Smooth muscle cell (in vitro differentiated cells): ENCODE measurements at regions not wholly inside any gene's neighbourhood (a gene's known extent, or its start where the extent isn't known, plus 50 kb on each side); places are given as distances from the start of the nearest gene placed in this dataset.

ENCODE experiments used
- DNase-seq: peaks from one replicate; lab custom pipeline; 2025; ENCODE audit not compliant: unreplicated experiment; lab: John Stamatoyannopoulos, UW
- H2AFZ ChIP-seq: fragments of 200-600 bp; sonication (generic); 2 replicates; pipeline ENCODE4 v1.6.0; 2016; ENCODE audit warnings: antibody characterized with exemption, low read depth, mild to moderate bottlenecking
- H3F3A ChIP-seq: fragments of 200-600 bp; sonication (generic); 2 replicates; pipeline ENCODE4 v1.6.0; 2017; ENCODE audit warnings: antibody characterized with exemption, low read depth
- H3K27ac ChIP-seq: fragments of 200-600 bp; sonication (generic); 2 replicates; pipeline ENCODE4 v1.5.1; 2016; ENCODE audit warnings: low read depth, mild to moderate bottlenecking
- H3K27me3 ChIP-seq: fragments of 200-600 bp; sonication (generic); 2 replicates; pipeline ENCODE4 v1.6.1; 2016; ENCODE audit warnings: low read depth, mild to moderate bottlenecking
- H3K36me3 ChIP-seq: fragments of 200-600 bp; sonication (generic); 2 replicates; pipeline ENCODE4 v1.5.1; 2016; ENCODE audit warnings: low read depth
- H3K4me1 ChIP-seq: fragments of 200-600 bp; sonication (generic); 2 replicates; pipeline ENCODE4 v1.5.1; 2016; ENCODE audit warnings: low read depth
- H3K4me2 ChIP-seq: fragments of 200-600 bp; sonication (generic); 2 replicates; pipeline ENCODE4 v1.6.0; 2016; ENCODE audit warnings: mild to moderate bottlenecking
- H3K4me3 ChIP-seq: fragments of 200-600 bp; sonication (generic); 2 replicates; pipeline ENCODE4 v1.5.1; 2016; ENCODE audit warnings: mild to moderate bottlenecking
- H3K79me2 ChIP-seq: fragments of 200-600 bp; sonication (generic); 2 replicates; pipeline ENCODE4 v1.6.0; 2016; ENCODE audit warnings: low read depth, mild to moderate bottlenecking
- H3K9ac ChIP-seq: fragments of 200-600 bp; sonication (generic); 2 replicates; pipeline ENCODE4 v1.6.0; 2016; ENCODE audit warnings: low read depth
- H3K9me3 ChIP-seq: fragments of 200-600 bp; sonication (generic); replicated peaks from 2 replicates; pipeline ENCODE4 v1.5.1; 2016; ENCODE audit warnings: low read depth
- H4K20me1 ChIP-seq: fragments of 200-600 bp; sonication (generic); 2 replicates; pipeline ENCODE4 v1.6.0; 2016; ENCODE audit warnings: low read depth
- CTCF ChIP-seq: fragments of 200-600 bp; sonication (generic); IDR thresholded peaks from 2 replicates; pipeline ENCODE4 v1.5.1; 2017; ENCODE audit warnings: borderline replicate concordance, mild to moderate bottlenecking, antibody characterized with exemption; ENCODE audit not compliant: insufficient read depth, poor library complexity, severe bottlenecking
- WGBS: methylation state at CpG from one replicate; pipeline ENCODE4 v1.1.7; 2016; ENCODE audit warnings: low lambda C conversion rate; 5-methylcytosine and 5-hydroxymethylcytosine counted together

GRCh38 chr16:62648256-62648655 lies 612.0 kb upstream of the CDH8 start:
- H3K36me3 ChIP-seq, result no peaks in the 10 kb centered on the region
- no peak overlapping the region for H3K4me2 ChIP-seq
- H3K9me3 ChIP-seq, result no peaks in the 10 kb centered on the region
- no peaks in the 10 kb centered on the region for H4K20me1 ChIP-seq
- DNase-seq, result no peak
- H2AFZ ChIP-seq, result no peak overlapping the region
- no peak for TF ChIP-seq CTCF
- H3K4me3 ChIP-seq, result no peak overlapping the region
- no peak overlapping the region for H3K9ac ChIP-seq
- 83% methylated on average over 2 of the region's 2 CpGs for WGBS
- no peaks in the 10 kb centered on the region for H3K27me3 ChIP-seq
- no peaks in the 10 kb centered on the region for H3F3A ChIP-seq
- no peak overlapping the region for H3K27ac ChIP-seq
- H3K4me1 ChIP-seq, result no peaks in the 10 kb centered on the region
- H3K79me2 ChIP-seq, result no peaks in the 10 kb centered on the region

DNA sequence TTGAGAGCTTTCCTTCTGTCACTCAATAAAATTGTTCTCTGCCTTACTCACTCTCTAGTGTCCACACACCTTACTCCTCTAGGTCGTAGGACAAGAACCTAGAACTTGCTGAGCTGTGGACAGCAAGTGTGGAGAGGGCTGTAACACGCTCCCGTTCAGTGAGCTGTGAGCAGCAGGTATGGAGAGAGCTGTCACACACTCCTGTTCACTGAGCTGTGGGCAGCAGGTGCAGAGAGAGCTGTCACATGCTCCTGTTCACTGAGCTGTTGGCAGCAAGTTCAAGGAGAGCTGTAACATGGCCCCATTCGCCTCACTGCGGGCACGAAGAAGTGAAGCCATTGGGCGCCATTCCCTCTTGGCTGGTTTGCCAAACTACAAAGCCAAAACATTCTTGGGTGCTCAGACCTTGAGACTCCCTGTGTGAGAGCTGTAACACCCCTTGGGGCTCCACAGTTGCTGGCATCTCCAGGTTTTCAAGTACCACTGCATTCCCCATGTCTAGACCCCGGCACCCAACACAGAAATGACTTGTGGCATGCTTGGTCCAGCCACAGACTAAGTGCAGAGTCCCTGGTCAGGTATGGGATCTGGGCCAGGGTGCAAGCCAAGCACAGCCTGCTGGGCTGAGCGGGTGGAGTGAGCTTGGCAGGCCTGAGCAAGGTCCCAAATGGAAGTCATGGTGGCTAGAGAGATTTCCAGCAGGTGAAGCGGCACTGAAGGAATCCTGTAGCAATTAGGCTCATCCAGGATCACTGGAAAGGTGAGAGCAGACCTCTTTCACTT lies 608.0 kb upstream of the CDH8 start:
- no peak for TF ChIP-seq CTCF
- Histone ChIP-seq H2AFZ (no peak overlapping the region), H4K20me1 (no peaks in the 10 kb centered on the region), H3K27ac (no peak overlapping the region), H3K4me2 (no peak overlapping the region), H3F3A (no peaks in the 10 kb centered on the region), H3K4me1 (no peaks in the 10 kb centered on the region), H3K9ac (no peak overlapping the region), H3K79me2 (no peaks in the 10 kb centered on the region), H3K27me3 (no peaks in the 10 kb centered on the region), H3K4me3 (no peak overlapping the region), H3K36me3 (no peaks in the 10 kb centered on the region), H3K9me3 (no peaks in the 10 kb centered on the region)
- WGBS, result 91% methylated on average over 10 of the region's 10 CpGs
- DNase-seq, result no peak

DNA sequence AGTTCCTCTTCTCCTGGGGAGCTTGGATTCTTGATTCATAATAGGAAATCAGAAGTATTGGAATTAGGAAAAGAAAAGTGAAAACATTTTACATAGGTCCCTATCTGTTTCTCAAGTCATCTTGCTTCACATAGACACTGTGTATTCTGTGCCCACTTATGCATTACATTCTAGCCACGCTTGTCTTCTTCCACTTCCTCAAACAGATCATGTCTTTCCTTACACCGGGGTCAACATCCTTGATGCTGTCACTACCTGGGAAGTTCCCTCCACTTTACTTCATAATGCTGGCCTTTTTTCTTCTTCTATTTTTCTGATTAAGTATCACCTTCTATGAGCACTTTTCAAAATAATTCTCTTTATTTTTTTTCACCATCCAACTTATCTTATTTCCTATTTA lies 606.4 kb upstream of the CDH8 start:
- no peak overlapping the region for H3K4me2 ChIP-seq
- H3F3A ChIP-seq, result no peaks in the 10 kb centered on the region
- no peaks in the 10 kb centered on the region for H3K79me2 ChIP-seq
- no peaks in the 10 kb centered on the region for H3K36me3 ChIP-seq
- no peak overlapping the region for H3K27ac ChIP-seq
- H3K4me1 ChIP-seq, result no peaks in the 10 kb centered on the region
- no peaks in the 10 kb centered on the region for H3K27me3 ChIP-seq
- H3K9ac ChIP-seq, result no peak overlapping the region
- no peaks in the 10 kb centered on the region for H3K9me3 ChIP-seq
- H2AFZ ChIP-seq, result no peak overlapping the region
- no peaks in the 10 kb centered on the region for H4K20me1 ChIP-seq
- 84% methylated on average over 2 of the region's 2 CpGs for WGBS
- TF ChIP-seq CTCF, result no peak
- H3K4me3 ChIP-seq, result no peak overlapping the region
- no peak for DNase-seq

DNA sequence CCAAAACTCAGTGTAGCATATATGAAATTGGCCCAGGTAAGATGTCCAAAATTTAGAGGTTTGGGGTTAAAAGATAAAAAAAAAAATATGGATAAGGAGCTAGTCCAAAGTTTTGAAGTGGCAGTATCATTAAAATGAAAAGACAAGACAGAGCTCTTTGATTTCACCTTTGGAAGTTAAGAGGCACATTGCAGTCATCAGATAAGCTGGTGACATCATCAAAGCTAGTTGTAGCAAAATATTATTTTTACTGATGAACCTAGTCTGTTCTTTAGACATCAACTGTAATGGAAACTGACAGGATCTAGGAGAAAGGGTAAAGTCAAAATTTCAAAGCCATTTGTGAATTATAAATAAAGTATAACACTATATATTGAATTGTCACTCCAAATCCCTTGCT lies 603.7 kb upstream of the CDH8 start:
- Histone ChIP-seq H4K20me1 (no peaks in the 10 kb centered on the region), H3K9ac (no peak overlapping the region), H3K27me3 (no peaks in the 10 kb centered on the region), H3F3A (no peaks in the 10 kb centered on the region), H3K4me3 (no peak overlapping the region), H3K79me2 (no peaks in the 10 kb centered on the region), H3K27ac (no peak overlapping the region), H3K9me3 (no peaks in the 10 kb centered on the region), H3K4me2 (no peak overlapping the region), H2AFZ (no peak overlapping the region), H3K4me1 (no peaks in the 10 kb centered on the region), H3K36me3 (no peaks in the 10 kb centered on the region)
- TF ChIP-seq CTCF, result no peak
- DNase-seq, result no peak
